CD4-positive, alpha-beta T cell treated with Interleukin-17A for 1 hour (primary cell): ENCODE measurements at regions not wholly inside any gene's neighbourhood (a gene's known extent, or its start where the extent isn't known, plus 50 kb on each side); places are given as distances from the start of the nearest gene placed in this dataset.

Experiments
- DNase-seq: peaks from one replicate; pipeline ENCODE4 v3.0.0-alpha.2; 2020

GRCh38 chr2:118309946-118310680, 221.8 kb downstream of the INSIG2 start:
- DNase-seq = peak; percentile 69

GRCh38 chr2:118309257-118309945, 221.1 kb downstream of the INSIG2 start:
- DNase-seq = no peak

- no peak for DNase-seq
Observed at GRCh38 chr2:118307864-118308263, 219.6 kb downstream of the INSIG2 start.

- DNase-seq = no peak
Observed at GRCh38 chr2:118301248-118301647, 213.0 kb downstream of the INSIG2 start.

DNA sequence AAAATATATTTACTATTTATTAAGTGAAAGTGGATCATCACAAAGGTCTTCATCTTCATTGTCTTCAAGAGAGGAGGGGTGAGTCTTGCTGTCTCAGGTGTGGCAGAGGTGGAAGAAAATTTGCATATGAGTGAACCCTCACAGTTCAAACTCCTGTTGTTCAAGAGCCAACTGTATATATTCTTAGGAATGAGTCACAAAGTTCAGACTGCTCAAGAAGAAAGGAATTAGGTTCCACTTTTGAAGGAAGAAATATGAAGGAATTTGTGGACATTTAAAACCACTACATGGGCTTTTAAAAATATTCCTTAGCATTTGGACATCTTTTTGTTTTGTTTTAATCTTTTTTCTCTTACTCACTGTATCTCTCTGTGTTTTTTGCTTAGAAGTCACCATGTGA, 212.6 kb downstream of the INSIG2 start:
- DNase-seq = no peak

- no peak for DNase-seq
Observed at GRCh38 chr2:118296663-118297062, 208.4 kb downstream of the INSIG2 start.

DNA sequence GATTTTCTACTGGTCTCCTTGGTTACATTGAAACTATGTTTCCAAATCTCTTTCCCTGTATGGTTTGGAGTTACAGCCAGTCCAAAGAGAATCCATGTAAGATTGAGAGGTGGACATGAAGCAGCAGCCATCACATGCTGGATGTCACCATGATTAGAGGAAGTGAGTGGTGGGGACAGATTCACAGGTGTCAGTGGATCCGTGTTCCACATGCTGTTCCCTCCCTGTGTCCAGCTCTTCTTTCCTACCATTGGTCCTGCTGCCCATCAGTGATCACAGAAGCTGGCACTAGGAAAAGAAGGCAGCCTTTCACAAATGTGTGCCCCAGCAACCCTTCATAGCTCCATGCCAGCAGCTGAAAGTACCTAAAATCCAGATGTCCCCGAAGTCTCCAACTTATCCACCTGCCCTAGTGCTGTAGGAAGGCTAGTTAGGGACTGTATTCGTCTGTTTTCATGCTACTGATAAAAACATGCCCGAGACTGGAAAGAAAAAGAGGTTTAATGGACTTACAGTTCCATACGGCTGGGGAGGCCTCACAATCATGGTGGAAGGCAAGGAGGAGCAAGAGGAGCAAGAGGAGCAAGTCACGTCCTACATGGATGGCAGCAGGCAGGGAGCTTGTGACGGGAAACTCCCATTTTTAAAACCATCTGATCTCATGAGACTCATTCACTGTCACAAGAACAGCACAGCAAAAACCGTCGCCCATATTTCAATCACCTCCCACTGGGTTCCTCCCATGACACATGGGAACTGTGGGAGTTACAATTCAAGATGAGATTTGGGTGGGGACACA, 207.5 kb downstream of the INSIG2 start:
- DNase-seq = no peak

- no peak for DNase-seq
Observed at GRCh38 chr2:118294063-118294462, 205.8 kb downstream of the INSIG2 start.

DNA sequence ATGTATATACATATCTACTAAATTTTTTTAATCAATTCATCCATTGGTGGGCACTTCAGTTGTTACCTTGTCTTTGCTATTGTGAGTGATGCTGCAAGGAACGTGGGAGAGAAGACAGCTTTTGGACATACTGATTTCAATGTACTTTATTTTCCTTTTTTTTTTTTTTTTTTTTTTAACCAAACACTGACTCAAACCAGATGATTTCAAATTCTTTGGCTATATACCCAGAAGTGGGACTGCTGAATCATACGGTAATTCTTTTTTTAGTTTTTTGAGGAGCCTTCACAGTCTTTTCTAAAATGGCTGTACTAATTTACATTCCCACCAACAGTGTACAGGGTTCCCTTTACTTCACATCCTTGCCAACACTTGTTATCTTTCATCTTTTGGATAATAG, 204.7 kb downstream of the INSIG2 start:
- no peak for DNase-seq

GRCh38 chr2:118291251-118291880, 203.1 kb downstream of the INSIG2 start:
- no peak for DNase-seq

DNA sequence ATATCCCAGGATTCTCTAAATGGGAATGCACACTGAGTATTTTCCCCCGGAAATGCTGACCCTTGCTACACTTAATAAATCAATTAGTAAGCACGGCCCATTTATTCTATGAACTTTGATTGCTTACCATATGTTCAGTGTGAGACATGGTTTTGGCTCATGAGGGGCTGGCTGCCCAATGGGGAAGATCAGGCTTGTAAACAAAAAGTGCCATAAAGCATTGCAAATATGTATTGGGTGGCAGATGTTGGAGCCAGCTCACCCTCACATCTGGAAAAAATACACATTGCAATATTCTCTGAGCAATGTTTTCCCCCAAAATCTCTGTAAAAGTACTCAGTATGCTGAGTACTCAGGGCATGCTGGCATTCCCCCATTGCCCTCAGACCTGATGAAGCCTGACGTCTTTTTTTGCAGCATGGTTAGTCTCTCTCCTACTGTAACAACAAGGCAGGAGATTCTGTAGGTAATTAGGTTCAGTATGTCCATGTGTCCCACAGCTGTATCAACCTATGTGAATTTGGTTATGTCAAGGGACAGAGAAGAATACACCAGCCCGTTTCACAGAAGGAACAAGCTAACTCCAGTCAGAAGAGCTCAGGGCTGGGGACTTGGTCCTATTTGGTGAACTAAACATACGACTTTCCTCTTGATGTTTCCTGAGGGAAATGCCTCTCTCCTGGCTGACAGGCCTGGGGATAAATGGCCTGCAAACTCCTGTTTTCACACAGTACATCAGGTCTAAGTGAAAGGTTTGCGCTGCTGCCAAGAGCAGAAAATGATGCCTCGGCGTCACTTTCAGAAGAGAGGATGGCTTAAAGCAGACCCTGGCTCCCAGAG, 202.4 kb downstream of the INSIG2 start:
- DNase-seq = no peak

GRCh38 chr2:118279005-118279404, 190.7 kb downstream of the INSIG2 start:
- DNase-seq = no peak

DNA sequence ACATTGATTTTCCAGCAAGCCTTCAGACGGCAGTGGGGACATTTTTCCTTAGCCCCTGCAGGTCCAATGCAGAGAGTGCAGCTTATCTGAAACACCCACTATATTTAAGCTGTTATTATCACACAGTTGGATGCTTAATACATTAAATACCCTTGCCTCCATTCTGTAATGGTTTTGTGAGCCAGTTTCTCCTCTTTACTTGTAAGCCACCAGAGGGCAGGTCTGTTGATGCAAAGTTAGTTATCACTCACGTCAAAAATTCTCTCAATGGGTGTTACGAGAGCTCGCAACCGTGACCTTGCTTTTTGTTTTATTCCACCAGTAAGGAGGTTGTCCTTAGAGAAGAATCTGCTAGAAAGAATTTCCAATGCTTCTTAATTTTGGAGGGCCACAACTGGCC, 189.8 kb downstream of the INSIG2 start:
- no peak for DNase-seq

DNA sequence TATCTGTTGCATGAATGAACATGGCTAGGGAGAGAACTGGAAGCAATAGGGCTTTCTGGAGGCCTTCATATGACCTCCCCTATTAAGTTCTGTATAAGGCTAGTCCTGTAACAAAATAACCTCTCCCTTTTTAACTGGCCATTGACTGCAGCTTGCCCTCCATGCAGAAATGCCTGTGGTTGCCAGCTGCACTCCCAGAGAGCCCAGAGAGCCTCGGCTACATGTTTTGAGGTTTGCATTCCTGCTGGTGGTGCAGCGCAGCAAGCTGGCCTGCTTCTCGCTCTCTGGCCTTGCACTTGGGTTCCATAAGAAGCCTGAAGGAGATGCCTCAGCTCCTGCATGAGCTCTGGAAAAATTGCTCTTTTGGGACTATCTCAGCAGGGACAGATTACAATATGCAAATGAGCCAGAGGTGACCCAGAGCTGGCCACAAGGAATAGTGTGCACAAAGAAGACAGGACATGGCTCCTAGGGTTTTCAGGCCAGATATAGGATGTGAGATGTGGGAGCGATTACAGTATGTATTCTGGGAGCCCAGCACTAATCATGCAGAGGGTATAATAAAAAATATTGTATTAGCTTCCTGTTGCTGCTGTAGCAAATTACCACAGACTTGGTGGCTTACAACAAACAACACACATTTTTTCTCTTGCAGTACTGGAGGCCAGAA, 186.7 kb downstream of the INSIG2 start:
- DNase-seq = no peak

GRCh38 chr2:118272391-118272790, 184.1 kb downstream of the INSIG2 start:
- no peak for DNase-seq

GRCh38 chr2:118269408-118270051, 181.3 kb downstream of the INSIG2 start:
- no peak for DNase-seq

DNA sequence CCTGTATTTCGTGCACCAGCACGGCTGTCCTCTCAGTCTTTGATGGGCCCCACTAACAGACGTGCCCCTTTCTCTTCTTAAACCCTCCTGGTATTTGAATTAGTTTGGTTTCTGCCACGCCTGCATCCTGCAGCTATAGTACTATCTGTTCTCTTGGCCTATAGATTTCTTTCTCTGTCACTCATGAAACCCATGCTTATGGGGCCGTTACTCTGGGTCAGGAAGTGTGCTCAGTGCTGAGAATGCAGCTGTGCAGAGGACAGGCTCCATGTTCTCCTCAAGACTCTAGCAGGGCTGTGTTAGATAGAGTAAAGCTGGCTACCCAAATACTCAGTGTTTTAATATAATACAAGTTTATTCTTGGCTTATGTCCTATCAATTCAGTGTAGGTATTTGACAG, 180.0 kb downstream of the INSIG2 start:
- DNase-seq = no peak

- DNase-seq = no peak
Observed at GRCh38 chr2:118265873-118266455, 177.7 kb downstream of the INSIG2 start.

DNA sequence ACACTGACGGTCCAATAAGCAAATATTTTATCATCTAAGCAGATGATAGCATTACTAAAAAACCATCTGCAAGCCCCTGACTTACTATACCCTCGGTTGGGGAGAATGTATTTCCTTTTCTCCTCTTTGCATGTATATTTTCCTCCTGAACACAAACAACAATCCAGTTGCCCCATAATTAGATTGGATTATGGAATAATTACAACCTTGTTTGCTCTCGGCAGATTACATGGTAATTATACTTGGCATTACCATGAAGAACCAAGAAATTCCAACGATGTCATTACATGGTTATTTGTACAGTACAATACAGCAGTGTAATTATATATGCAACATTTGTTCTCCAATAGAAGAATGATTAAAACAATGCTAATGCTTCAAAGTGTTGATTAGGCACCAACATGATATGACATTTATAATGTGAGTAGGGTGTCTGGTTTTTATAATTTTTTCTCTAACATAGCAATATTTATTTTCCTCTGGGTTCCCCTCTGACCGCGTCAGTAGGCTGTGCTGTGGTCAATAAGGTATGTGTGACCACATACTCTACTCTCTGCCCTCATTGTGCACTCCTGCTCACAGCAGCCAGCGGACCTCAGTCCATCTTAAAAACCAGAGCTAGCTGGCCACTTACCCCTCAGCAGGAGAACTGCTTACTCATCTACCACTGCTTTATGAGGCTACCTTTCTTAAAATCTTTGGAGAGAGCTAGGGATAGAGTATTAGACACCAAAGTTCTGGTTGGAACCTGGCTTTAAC, 176.1 kb downstream of the INSIG2 start:
- no peak for DNase-seq

DNA sequence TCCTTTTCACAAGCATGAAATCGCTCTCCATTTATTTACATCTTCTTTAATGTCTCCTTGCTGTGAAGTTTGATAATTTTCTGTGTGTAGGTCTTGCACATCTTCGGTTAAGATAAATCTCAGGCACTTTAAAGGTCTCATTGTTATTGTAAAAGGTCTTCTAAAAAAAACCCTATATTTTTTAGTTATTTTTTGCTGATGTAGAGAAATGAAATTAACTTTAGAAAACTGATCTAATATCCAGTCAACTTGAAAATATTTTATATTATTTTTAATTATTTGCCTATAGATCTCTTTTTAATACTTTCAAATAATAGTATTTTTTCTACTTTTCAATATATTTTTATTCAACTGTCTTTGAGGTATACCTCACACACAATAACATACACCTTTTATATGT, 169.4 kb downstream of the INSIG2 start:
- DNase-seq = no peak
